ENCODE measurements at regions not wholly inside any gene's neighbourhood (a gene's known extent, or its start where the extent isn't known, plus 50 kb on each side); places are given as distances from the start of the nearest gene placed in this dataset.
A peak's percentile ranks its signal among the peaks of the same experiment; 100 is the strongest.
"Not testable (repeated sequence)": the region's sequence is repeated elsewhere in the genome, so short reads cannot be mapped to it uniquely, and the experiment has no call there.

DNA sequence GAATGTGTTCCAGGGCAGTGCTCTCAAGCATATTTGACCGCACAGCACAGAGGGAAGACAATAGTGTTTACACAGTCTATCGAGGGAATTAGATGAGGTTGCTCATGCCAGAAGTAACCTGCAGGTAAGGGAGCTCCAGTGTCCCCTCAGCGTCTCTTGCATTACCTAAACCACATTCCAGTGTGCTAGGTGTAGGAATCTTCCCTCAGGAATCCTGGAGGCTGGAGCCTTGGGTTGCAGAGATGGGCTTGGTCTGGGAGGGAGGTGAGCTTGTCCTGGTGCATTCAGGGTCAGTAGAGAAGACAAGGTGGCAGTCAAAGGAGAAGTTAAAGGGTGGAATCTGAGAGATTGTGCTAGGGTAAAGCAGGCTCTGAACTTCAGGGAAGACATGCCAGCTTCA is 56.3 kb downstream of the SOX14 start:
- DNase-seq = no peak

DNA sequence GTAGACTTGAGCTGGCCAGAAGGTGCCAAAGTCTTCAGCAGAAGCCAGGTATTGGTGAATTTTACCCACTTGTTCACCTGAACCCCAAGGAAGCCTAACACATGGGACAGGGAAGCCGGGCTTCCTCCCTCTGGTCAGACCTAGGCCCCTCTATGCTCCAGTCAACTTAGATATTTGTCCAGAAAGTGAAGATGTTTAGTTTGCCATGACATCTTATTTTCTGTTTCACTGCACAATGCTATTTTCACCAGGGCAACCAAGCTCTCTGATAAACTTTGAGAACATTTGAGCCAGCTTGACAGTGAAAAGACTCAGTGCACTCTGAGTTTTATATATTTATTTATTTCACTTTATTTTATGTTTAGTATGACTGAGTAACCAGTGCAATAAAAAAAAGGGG is 71.0 kb downstream of the SOX14 start:
- DNase-seq = no peak

DNA sequence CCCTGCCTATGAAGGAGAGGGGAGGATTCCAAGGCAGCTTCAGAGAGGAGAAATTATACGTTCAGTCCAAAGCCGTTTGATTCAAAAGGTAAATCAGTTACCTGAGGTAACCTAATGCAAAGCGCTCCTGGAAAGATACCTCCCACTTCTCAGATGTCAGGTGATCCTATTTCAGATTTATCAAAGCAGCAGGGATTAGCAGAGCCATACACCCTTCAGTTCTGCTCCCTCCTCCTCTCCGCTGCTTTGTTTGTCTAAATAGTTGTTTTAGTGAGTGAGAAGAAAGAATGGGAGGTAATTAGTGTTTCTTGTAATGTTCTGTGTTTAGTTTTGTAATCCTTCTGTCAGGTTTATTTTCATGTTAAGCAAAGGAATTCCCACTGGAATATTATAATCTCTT is 81.1 kb downstream of the SOX14 start:
- DNase-seq = no peak

DNA sequence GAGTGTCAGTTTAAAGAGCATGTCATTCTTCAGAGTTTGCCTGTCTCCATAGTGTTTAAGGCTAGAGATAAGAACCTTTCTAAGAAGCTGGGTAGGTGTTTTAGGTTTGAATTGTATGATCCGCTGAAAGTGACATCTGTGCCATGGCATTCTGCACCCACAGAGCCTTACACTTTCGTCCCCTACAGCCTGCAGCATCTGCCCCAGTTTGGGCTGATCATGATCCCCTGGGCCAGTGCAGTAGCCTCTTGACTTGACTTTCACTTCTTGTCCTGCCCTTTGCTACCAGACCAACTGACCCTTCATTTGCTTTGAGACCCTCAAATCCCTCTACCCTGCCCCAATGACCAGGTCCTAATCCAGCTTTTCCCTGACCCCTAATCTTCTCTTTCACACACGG is 81.6 kb downstream of the SOX14 start:
- DNase-seq = no peak

DNA sequence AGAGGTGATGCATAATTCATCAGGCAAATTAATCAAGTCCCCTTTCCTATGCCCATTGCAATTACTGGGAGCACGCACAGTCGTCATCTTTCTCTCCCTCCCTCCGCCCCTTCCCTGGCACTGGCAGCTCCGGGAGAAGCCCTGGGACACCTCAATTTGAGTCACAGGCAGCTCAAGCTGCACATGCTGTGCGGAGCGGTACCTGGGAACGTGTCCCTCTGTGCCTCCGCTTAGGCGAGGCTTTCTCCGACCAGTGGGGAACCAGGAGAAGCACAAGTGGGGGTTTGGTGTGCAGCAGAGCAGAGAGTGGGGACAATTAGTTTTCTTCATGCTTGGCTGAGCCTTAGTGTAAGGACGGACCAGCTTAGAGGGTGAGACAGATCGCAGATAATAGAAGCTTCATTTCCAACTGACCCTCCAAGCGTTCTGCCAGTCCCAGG is 88.3 kb downstream of the SOX14 start:
- no peak for DNase-seq

DNA sequence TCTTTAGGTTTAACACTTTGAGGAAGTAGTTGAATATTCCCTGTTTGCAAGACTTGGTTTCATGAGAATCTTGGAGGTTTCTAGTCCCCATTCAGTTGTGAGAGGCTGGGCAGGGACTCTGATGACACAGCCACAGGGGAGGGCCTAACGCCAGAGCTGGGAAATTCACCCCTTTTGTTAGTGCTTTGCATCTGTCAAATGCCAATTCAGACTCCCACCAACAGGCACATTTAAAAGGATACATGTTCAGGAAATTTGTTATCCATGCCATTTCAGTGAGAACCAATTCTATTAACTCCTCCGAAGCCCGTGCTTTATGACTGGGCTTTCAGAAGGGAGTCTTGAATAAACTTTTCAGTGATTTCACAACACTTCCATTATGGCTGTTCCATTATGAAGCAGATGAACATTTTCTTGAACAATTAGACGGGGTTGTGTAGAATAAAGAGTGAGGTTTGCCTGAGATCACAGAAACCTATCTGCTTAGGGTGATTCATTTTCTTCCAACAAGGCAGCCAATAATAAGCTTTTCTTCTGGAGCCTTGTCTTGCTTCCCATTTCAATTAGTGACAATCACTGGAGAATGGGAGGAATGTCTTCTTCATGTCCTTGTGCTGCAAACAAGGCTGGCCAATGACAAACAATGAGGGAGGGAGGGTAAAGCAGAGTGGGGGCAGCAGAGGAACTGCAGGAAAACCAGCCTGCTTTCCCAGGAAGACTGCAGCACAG is 90.6 kb downstream of the SOX14 start:
- DNase-seq = no peak

DNA sequence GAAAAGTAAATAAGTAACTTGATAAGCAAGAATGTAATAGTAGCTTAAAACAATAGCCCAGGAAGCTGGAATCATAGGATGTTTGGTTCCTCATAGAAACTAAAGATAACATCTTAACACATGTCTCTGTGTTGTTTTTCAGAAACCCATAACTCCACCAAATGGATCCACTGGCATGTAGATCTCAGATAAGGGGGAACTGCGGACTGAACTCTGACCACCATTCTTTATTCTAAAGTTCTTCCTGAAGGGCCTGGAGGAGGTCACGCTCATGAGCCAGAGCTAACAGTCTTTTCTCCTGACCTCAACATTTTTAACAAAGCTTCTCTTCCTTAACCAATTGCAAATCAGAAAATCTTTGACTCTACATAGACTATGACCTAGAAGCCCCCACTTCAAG is 101.9 kb downstream of the SOX14 start:
- no peak for DNase-seq

DNA sequence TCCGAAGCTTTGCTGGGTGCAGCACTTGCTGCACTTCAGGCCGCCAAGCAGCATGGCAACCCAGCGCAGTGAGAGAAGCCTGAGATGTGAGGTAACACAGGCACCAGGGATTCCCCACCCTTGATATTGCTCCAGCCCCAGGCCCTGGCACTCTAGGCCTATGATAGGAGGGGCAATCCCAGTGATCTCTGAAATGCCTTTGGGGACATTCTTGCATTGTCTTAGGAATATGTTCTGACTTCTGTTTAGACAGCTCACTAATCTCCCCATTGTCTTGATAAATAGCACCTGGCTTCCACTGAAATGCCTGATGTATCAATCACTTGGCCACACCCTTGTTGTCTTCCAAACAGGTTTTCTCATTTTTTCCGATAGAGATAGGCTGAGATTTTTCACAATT is 102.8 kb downstream of the SOX14 start:
- no peak for DNase-seq

DNA sequence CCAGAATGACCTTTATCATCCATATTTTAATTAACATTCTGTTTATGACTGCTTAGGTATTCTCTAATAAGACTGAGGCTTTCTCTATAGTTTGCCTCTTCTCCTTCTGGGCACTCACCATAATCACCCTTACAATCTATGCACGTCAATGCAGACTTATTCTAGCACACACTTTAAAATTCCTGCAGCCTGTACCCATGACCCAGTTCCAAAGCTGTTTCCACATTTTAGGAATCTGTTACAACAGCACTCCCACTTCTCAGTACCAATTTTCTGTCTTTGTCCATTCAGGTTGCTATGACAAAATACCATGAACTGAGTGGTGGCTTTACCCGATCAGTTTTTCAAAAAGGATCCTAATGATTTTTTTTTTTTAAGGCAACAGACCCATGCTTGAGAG is 103.5 kb downstream of the SOX14 start:
- no peak for DNase-seq

DNA sequence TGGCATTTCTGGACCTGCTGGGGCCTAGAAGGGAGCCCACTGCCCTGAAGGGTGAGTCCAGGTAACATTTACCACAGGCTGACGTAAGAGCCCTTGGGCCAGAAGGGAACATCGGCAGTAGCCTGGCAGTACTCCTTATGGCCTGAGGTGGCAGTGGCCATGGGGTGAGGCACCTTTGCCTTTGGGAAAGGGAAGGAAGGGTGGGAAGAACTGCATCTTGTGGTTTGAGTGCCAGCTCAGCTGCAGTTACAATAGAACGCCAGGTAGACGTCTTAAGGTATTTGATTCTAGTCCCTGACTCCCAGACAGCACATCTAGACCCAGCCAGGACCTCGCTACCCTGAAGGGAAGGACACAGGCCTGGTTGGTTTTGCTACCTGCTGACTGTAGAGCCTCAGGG is 104.9 kb downstream of the SOX14 start:
- DNase-seq = no peak

DNA sequence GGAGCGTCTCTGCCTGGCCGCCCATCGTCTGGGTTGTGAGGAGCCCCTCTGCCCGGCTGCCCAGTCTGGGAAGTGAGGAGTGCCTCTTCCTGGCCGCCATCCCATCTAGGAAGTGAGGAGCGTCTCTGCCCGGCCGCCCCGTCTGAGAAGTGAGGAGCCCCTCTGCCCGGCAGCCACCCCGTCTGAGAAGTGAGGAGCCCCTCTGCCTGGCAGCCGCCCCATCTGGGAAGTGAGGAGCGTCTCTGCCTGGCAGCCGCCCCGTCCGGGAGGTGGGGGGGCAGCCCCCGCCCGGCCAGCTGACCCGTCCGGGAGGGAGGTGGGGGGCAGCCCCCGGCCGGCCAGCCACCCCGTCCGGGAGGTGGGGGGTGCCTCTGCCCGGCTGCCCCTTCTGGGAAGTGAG is 108.5 kb downstream of the SOX14 start:
- not testable (repeated sequence) for DNase-seq

DNA sequence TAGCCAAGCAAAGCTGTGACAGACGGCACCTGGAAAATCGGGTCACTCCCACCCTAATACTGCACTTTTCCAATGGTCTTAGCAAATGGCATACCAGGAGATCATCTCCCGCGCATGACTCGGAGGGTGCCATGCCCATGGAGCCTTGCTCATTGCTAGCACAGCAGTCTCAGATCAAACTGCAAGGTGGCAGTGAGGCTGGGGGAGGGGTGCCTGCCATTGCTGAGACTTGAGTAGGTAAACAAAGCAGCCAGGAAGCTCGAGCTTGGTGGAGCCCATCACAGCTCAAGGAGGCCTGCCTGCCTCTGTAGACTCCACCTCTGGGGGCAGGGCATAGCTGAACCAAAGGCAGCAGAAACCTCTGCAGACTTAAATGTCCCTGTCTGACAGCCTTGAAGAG is 113.1 kb upstream of the CLDN18 start:
- DNase-seq = not testable (repeated sequence)

DNA sequence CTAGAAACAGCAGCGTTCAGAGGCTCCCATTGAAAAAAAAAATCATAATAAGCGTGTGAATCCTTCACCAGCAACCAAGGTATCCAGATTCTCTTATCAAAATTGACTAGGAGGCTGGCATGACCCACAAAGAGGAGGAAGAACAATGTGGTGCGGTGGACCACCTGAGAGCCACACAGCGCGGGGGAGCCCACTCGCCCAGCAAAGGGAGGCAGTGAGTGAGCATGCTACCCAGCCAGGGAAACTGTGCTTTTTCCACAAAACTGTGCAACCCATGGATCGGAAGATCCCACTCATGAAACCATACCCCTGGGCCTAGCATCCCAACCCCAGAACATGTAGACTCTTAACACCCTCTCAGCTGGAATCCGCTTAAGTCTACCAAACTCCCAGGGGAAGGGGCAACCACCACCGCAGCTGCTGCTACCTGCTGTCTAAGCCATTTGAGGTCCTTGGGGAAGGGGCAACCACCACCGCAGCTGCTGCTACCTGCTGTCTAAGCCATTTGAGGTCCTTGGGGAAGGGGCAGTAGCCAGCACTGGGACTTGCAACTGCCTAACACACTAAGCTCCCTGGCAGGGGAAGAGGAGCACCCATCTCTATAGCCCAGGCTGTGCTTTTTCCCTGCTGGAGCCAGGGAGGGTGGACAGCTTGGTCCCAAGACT is 102.8 kb upstream of the CLDN18 start:
- DNase-seq = no peak

DNA sequence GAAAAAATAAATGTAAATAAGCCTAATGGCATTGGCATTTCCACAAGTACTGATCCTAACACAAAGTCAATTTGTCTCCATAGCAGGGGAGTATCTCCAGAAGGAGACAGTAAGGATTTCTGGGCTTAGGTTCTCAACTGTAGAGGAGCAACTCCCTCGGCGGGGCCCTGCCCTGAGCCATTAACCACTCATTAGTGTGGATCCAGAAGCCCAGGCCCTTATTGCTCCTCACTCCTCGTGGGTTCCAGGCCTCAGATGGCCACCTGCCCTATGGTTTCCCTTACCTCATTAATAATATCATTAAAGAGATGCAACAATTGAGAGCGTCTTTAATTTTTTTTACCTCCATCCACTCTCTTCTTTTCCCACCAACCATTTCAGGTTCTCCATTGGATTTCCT is 85.3 kb upstream of the CLDN18 start:
- DNase-seq = no peak

DNA sequence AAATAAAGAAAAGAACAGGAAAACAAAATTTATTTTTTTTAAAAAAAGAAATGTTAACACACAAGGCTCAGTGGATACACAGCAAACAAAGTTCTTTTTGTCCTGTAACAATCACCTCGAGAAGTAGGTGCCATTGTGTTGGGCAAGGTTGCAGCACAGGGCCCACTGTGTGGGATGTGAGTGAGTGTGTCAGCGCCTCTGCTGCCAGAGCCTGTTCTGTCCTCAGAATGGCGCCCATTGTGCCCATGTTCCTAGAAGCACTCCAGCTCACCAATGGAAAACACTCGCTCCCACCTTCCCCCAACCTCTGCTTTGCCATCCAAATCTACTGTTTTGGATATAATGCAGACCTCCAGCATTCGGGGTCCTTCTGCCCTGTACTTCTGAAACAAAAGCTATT is 84.9 kb upstream of the CLDN18 start:
- no peak for DNase-seq

DNA sequence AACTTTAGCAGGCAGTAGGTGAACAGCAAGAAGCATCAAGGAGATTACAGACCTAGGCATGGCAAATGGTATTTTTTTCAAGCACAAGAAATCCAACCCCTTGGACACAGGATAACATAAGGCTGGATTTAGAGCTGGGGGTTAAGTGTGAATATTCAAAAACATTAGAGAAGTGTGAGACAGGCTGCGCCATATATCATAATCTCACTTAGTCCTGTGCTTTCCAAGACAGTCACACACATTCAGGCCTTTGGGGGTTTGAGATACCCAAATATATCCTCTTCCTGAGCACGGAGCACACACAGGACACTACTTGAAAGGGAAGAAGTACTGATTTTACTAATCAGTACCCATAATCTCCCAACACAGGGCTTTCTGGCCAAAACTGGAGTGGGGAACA is 83.0 kb upstream of the CLDN18 start:
- no peak for DNase-seq

DNA sequence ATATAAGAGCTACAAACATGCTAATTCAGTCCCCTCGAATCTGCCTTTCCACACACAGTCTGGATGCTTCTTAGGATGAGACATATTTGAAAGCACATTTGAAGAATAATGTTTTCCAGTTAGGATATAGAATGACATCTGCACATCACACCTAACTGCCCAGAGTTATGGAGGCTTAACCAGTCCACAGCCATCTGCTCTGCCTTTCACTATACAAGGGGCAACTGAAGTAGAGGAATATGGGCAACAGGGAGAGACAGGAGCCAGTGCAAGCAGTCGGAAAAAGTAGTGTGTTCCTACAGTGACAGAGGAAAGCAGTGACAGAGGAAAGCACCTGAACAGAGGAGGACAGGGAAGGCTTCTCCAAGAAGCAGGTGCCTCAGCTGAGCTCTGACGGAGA is 79.0 kb upstream of the CLDN18 start:
- no peak for DNase-seq

DNA sequence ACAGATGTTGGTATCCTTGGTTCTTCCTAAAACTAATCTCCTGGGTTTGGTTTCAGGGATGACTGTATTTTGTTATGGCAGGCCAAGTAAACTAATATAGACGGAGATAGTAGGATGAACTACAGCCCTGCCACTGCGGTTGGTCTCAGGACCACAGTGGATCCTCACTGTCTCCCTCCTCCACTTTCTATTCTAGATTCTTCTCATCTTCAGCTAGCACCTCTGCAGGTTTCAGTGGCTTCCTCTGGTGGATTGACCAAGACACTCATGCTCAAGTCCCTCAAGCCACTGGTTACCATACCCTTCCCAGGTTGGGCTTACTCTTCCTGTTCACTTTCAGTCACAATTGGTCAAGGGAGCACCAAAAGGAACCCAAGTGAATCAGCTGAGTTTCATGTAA is 71.1 kb upstream of the CLDN18 start:
- DNase-seq = no peak

DNA sequence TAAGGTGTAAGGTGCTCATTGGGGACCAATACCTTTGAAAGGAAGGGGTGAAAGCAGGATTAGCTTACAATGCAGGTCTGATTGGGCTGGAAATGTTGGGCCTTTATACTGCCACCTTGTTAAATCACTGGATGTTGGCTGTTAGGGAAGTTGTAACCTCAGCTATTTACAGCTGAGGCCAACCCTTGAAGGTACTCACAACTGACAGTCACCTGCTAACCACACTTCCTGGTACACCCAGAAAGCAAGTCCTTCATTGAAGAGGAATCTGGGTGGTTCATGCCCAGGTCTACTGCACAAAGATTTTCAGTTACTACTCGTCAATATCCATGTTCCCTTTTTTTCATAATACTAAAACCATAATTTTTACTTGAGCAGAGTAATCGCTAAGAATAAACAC is 65.4 kb upstream of the CLDN18 start:
- DNase-seq = no peak

DNA sequence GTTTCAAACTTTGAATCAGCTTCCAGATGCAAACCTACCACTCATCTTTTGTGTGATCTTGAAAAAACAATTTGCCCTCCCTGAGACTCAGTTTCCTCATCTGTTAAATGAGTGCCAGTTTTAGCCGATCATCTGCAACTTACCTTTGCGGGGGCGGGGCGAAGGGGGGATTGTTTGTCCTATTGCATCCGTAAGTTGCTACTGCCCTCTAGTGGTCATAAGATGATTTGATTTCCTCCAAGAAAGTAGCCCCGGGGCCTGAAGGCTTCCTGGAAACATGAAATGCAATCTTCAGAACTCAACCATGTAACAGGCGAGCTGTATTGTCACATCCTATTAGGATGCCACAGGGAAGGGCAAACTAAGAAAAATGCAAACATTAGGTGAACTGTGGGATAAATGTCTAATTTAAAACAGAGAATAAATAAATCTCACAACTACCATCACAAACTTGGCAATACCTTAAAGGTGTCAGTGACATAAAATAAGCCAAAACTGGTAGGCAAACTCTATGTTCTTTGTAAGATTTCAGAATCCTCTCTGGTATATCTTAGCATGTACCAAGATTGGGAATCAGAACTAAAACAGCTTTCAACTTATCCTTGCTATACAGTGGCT is 63.5 kb upstream of the CLDN18 start:
- peak; percentile 54 for DNase-seq

DNA sequence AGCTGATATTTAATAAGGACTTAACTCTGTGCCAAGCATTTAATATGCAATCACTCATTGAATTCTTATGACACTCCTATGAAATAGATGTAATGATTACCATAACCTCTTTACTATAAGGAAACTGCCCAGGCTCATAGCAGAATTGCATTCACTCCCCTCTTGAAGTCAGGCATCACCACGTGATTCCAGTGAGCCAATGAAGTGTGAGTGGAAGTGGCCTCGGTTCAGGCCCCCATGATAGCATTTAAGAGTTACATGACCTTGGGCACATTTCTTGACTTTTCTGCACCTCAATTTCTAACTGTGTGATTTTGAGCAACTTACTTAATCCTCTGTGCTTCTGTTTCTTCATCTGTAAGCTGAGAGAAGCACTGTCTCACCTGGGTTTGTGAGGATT is 62.8 kb upstream of the CLDN18 start:
- DNase-seq = no peak

DNA sequence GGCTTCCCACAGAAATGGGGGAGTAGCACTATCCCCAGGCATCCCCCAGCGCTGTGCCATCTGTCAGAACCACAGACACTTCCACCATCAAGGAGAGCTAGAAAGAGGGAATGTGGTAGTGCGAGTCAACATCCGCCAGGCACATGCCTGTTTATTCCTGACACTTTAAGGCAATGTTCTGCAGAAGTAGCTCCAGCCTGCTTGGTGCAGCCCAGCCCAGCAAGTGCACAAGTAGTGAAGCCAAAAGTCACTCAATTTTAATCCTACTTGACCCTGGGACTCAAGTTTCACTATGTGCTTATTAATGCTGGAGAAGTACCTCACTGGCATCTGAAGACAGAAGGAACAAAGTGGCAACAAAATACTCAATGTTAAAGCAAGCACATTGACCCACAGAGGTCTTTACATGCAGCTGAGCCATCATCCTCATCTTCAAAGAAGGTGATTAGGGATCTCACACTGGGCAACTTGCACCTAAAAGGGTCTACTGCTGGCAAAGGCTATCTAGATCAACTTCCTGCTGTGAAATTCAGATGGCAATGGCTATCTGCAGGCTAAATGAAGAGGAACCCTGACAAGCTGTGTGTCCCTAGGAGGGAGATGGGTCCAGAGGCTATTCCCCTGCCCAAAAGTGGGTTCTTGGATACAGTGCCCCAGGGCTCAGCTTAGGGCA is 61.4 kb upstream of the CLDN18 start:
- no peak for DNase-seq

DNA sequence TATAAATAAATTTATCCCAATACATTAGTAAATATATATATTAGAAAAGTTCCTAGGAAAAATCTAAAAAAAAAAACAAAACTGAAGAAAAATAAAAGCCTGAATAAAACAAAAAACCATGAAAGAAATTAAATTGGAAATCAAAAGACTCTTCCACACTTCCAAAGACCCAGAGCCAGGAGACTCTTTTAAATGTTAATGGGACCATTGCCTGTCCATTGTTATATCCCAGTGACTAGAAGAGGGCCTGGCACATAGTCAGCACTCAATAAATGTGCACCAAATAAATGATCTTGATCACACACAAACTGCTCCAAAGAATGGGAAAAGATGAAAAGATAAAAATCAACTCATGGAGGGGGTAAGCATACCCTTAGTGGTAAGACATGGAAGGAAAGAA is 51.3 kb upstream of the CLDN18 start:
- DNase-seq = no peak
